Epithelial cell of esophagus (primary cell): ENCODE measurements at regions not wholly inside any gene's neighbourhood (a gene's known extent, or its start where the extent isn't known, plus 50 kb on each side); places are given as distances from the start of the nearest gene placed in this dataset.
A peak's percentile ranks its signal among the peaks of the same experiment; 100 is the strongest.

Source experiments
- DNase-seq: peaks from one replicate; pipeline ENCODE4 v3.0.0; 2010; ENCODE audit warnings: low read depth
- H3K4me3 ChIP-seq: 2 replicates; pipeline ENCODE4 v1.5.1; 2011; ENCODE audit warnings: mild to moderate bottlenecking, low read length, control low read depth
- CTCF ChIP-seq: IDR thresholded peaks from 2 replicates; pipeline ENCODE4 v1.5.1; 2011; ENCODE audit warnings: low read depth, mild to moderate bottlenecking, low read length, control low read depth, inconsistent platforms; ENCODE audit not compliant: insufficient read depth; ENCODE audit errors: missing control alignments

- H3K4me3 ChIP-seq = no peak overlapping the region
- TF ChIP-seq CTCF = no peak
- no peak for DNase-seq
These were observed 74.0 kb upstream of the ZBTB18 start for GRCh38 chr1:243977094-243977493.

- H3K4me3 ChIP-seq = no peak overlapping the region
- peak; percentile 32 for DNase-seq
- no peak for TF ChIP-seq CTCF
These were observed 76.4 kb upstream of the ZBTB18 start for GRCh38 chr1:243974451-243975292.

- no peak for DNase-seq
- no peak overlapping the region for H3K4me3 ChIP-seq
- no peak for TF ChIP-seq CTCF
These were observed 77.9 kb upstream of the ZBTB18 start for GRCh38 chr1:243973169-243973568.

DNA sequence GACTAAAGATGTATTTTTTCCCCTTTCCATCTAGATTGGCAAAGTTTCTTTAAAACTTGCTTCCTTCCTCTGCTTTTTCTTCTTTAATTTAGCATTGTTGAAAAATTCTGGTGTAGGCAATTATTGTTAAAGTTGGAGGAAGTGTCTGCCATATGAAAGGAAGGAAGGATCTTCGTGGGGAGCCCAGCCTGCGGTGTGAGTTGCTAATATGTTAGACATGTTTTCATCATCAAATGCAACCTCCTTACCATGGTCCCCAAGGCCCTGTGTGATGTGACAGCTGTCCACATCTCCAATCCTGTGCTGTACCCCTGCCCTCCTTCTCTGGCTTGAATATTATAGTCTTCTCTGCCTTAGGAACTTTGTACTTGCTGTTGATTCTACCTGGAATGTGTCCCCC is 81.0 kb upstream of the ZBTB18 start:
- H3K4me3 ChIP-seq = no peak overlapping the region
- DNase-seq = no peak
- no peak for TF ChIP-seq CTCF

- no peak for DNase-seq
- no peak for TF ChIP-seq CTCF
- H3K4me3 ChIP-seq = no peak overlapping the region
These were observed 82.7 kb upstream of the ZBTB18 start for GRCh38 chr1:243968413-243968812.

GRCh38 chr1:243964915-243965314 is 86.2 kb upstream of the ZBTB18 start:
- TF ChIP-seq CTCF = no peak
- no peak overlapping the region for H3K4me3 ChIP-seq
- no peak for DNase-seq

- TF ChIP-seq CTCF = no peak
- peak; percentile 14 for DNase-seq
- no peak overlapping the region for H3K4me3 ChIP-seq
These were observed 87.5 kb upstream of the ZBTB18 start for GRCh38 chr1:243963571-243963970.
